H1 (cell line): ENCODE measurements at regions not wholly inside any gene's neighbourhood (a gene's known extent, or its start where the extent isn't known, plus 50 kb on each side); places are given as distances from the start of the nearest gene placed in this dataset.

ENCODE experiments used
- CTCF ChIA-PET: fragments of 300-600 bp; sonication (Branson Sonifier 250); formaldehyde crosslinking; loops from one replicate; lab custom pipeline; 2021; ENCODE audit not compliant: partially characterized antibody; lab: Charles Lee
- POLR2A ChIA-PET: fragments of 300-600 bp; sonication (Branson Sonifier 250); formaldehyde crosslinking; loops from one replicate; lab custom pipeline; 2021; ENCODE audit warnings: inconsistent platforms; ENCODE audit not compliant: partially characterized antibody; lab: Charles Lee
- DNase-seq, 2 experiments: peaks; one replicate each; pipeline versions ENCODE4 v3.0.0 to v3.0.0-alpha.2; 2010 to 2022; ENCODE audit warnings: low spot score in 2 of 2, low read depth in 1 of 2, mixed read lengths in 1 of 2
- FAIRE-seq: peaks from 2 replicates; lab custom pipeline; 2011; peaks lifted over from hg19 to GRCh38; lab: Jason Lieb, UNC
- H2AFZ ChIP-seq: 2 replicates; pipeline ENCODE4 v1.8.1; 2012; ENCODE audit warnings: low read length, inconsistent platforms
- H2AK5ac ChIP-seq: 2 replicates; pipeline ENCODE4 v1.6.1; 2013; ENCODE audit warnings: low read depth, low read length
- H2BK120ac ChIP-seq: replicated peaks from 2 replicates; pipeline ENCODE3; 2013; ENCODE audit warnings: low read depth, low read length, inconsistent platforms
- H2BK12ac ChIP-seq: 2 replicates; pipeline ENCODE4 v1.6.1; 2013; ENCODE audit warnings: low read depth, low read length
- H2BK15ac ChIP-seq: 2 replicates; pipeline ENCODE4 v1.6.1; 2013; ENCODE audit warnings: low read length
- H2BK20ac ChIP-seq: 2 replicates; pipeline ENCODE4 v1.6.1; 2013; ENCODE audit warnings: low read length
- H2BK5ac ChIP-seq: 2 replicates; pipeline ENCODE4 v1.6.1; 2013; ENCODE audit warnings: low read depth, low read length
- H3K14ac ChIP-seq: 2 replicates; pipeline ENCODE4 v1.6.1; 2013; ENCODE audit warnings: inconsistent platforms; ENCODE audit not compliant: insufficient read length
- H3K18ac ChIP-seq: 2 replicates; pipeline ENCODE4 v1.6.1; 2013; ENCODE audit warnings: low read length; ENCODE audit errors: extremely low read depth
- H3K23ac ChIP-seq: 2 replicates; pipeline ENCODE4 v1.6.1; 2013; ENCODE audit warnings: inconsistent platforms; ENCODE audit not compliant: insufficient read length
- H3K23me2 ChIP-seq: 2 replicates; pipeline ENCODE4 v1.6.1; 2013; ENCODE audit warnings: low read depth, low read length
- H3K27ac ChIP-seq: 2 replicates; pipeline ENCODE4 v1.6.1; 2011; ENCODE audit warnings: low read depth, low read length, inconsistent platforms
- H3K27me3 ChIP-seq, 4 experiments: replicated peaks in 1 of 4; 1 replicate in 1 of 4; 2 replicates in 3 of 4; pipeline versions ENCODE4 v1.6.1 to v1.8.1; 2011 to 2013; ENCODE audit warnings: low read length in 3 of 4, mild to moderate bottlenecking in 3 of 4, inconsistent platforms in 2 of 4, mixed read lengths in 2 of 4, moderate library complexity in 1 of 4; ENCODE audit not compliant: control insufficient read depth in 3 of 4, insufficient read depth in 3 of 4; ENCODE audit errors: extremely low read depth in 1 of 4
- H3K36me3 ChIP-seq, 4 experiments: 2 replicates each; pipeline versions ENCODE4 v1.6.1 to v1.8.1; 2011 to 2013; ENCODE audit warnings: mild to moderate bottlenecking in 4 of 4, low read length in 3 of 4, moderate library complexity in 2 of 4, control low read depth in 1 of 4, inconsistent platforms in 1 of 4; ENCODE audit not compliant: insufficient read depth in 4 of 4, control insufficient read depth in 2 of 4
- H3K4ac ChIP-seq: replicated peaks from 2 replicates; pipeline ENCODE3; 2013; ENCODE audit warnings: low read length, low read depth, mixed read lengths, inconsistent platforms; ENCODE audit not compliant: insufficient read length
- H3K4me1 ChIP-seq, 4 experiments: replicated peaks in 1 of 4; 1 replicate in 1 of 4; 2 replicates in 3 of 4; pipeline versions ENCODE4 v1.6.1 to v1.8.1; 2011 to 2013; ENCODE audit warnings: low read length in 3 of 4, inconsistent platforms in 2 of 4, mixed read lengths in 1 of 4; ENCODE audit not compliant: insufficient read depth in 4 of 4, control insufficient read depth in 3 of 4
- H3K4me2 ChIP-seq, 2 experiments: 2 replicates each; pipeline versions ENCODE4 v1.6.1 to v1.8.1; 2011 to 2013; ENCODE audit warnings: low read depth in 2 of 2, low read length in 2 of 2, control low read depth in 1 of 2, inconsistent platforms in 1 of 2, mild to moderate bottlenecking in 1 of 2; ENCODE audit not compliant: insufficient read depth in 1 of 2
- H3K4me3 ChIP-seq, 4 experiments: fragments of 200-600, 300-600 bp in 1 of 4; sonication (generic), shearing (Covaris generic), sonication (Bioruptor Twin) in 1 of 4; 2 replicates each; pipeline versions ENCODE4 v1.5.1 to v1.8.1; 2011 to 2016; ENCODE audit warnings: low read length in 4 of 4, low read depth in 3 of 4, control low read depth in 2 of 4, inconsistent platforms in 2 of 4, mild to moderate bottlenecking in 2 of 4, mixed read lengths in 1 of 4, moderate library complexity in 1 of 4; ENCODE audit not compliant: insufficient read depth in 2 of 4; ENCODE audit errors: extremely low read depth in 1 of 4
- H3K56ac ChIP-seq: replicated peaks from 2 replicates; pipeline ENCODE3; 2013; ENCODE audit warnings: low read depth, mild to moderate bottlenecking, mixed read lengths, low read length, inconsistent platforms; ENCODE audit not compliant: insufficient read length
- H3K79me1 ChIP-seq: 2 replicates; pipeline ENCODE4 v1.6.1; 2013; ENCODE audit warnings: low read depth, low read length, control low read depth
- H3K79me2 ChIP-seq, 2 experiments: 2 replicates each; pipeline versions ENCODE4 v1.6.1 to v1.8.1; 2012 to 2013; ENCODE audit warnings: low read length in 2 of 2, mild to moderate bottlenecking in 2 of 2, inconsistent platforms in 1 of 2; ENCODE audit not compliant: insufficient read depth in 2 of 2, control insufficient read depth in 1 of 2
- H3K9ac ChIP-seq, 4 experiments: replicated peaks in 1 of 4; 1 replicate in 1 of 4; 2 replicates in 3 of 4; pipeline versions ENCODE4 v1.6.1 to v1.8.1; 2011 to 2013; ENCODE audit warnings: low read depth in 3 of 4, low read length in 3 of 4, control low read depth in 2 of 4, mild to moderate bottlenecking in 2 of 4, moderate library complexity in 2 of 4, inconsistent platforms in 1 of 4; ENCODE audit errors: extremely low read depth in 1 of 4
- H3K9me3 ChIP-seq, 2 experiments: 2 replicates each; pipeline versions ENCODE4 v1.6.1 to v1.8.1; 2012 to 2013; ENCODE audit warnings: mild to moderate bottlenecking in 2 of 2, moderate library complexity in 2 of 2, control low read depth in 1 of 2, inconsistent platforms in 1 of 2, low read depth in 1 of 2, low read length in 1 of 2, mixed read lengths in 1 of 2; ENCODE audit not compliant: insufficient read depth in 2 of 2
- H4K20me1 ChIP-seq, 2 experiments: replicated peaks in 1 of 2; 2 replicates each; pipeline versions ENCODE3 to v1.8.1; 2011 to 2013; ENCODE audit warnings: inconsistent platforms in 2 of 2, low read length in 2 of 2, mild to moderate bottlenecking in 1 of 2; ENCODE audit not compliant: insufficient read depth in 2 of 2, control insufficient read depth in 1 of 2
- H4K5ac ChIP-seq: 2 replicates; pipeline ENCODE4 v1.6.1; 2013; ENCODE audit warnings: low read length, low read depth, mixed read lengths, inconsistent platforms; ENCODE audit not compliant: insufficient read length
- H4K8ac ChIP-seq: 2 replicates; pipeline ENCODE4 v1.8.0; 2013; ENCODE audit warnings: mild to moderate bottlenecking, moderate library complexity, low read length, inconsistent platforms; ENCODE audit not compliant: insufficient read depth; ENCODE audit errors: extremely low read depth
- H4K91ac ChIP-seq: replicated peaks from 2 replicates; pipeline ENCODE3; 2013; ENCODE audit warnings: low read length, mixed read lengths, inconsistent platforms; ENCODE audit not compliant: insufficient read length
- JUN ChIP-seq: IDR thresholded peaks from 2 replicates; pipeline ENCODE4 v1.6.1; 2011; ENCODE audit warnings: low read depth, mild to moderate bottlenecking, improper control_type of control experiment, low read length
- NANOG ChIP-seq: IDR thresholded peaks from 2 replicates; pipeline ENCODE4 v1.6.1; 2011; ENCODE audit warnings: low read length, low read depth, mild to moderate bottlenecking, inconsistent platforms; ENCODE audit not compliant: insufficient read depth, poor library complexity, severe bottlenecking
- POLR2A ChIP-seq, 2 experiments: IDR thresholded peaks; 1 replicate in 1 of 2; 2 replicates in 1 of 2; pipeline ENCODE4 v1.6.1; 2011; ENCODE audit warnings: low read depth in 2 of 2, low read length in 2 of 2, mild to moderate bottlenecking in 2 of 2; ENCODE audit errors: control extremely low read depth in 1 of 2
- RAD21 ChIP-seq, 2 experiments: IDR thresholded peaks in 1 of 2; conservative IDR thresholded peaks in 1 of 2; 2 replicates each; pipeline ENCODE4 v1.6.1; 2011; ENCODE audit warnings: low read depth in 2 of 2, low read length in 2 of 2, improper control_type of control experiment in 1 of 2, inconsistent platforms in 1 of 2, mild to moderate bottlenecking in 1 of 2, moderate library complexity in 1 of 2
- SRF ChIP-seq: IDR thresholded peaks from 2 replicates; pipeline ENCODE4 v1.6.1; 2011; ENCODE audit warnings: mild to moderate bottlenecking, low read depth, low read length, moderate library complexity
- WGBS, 2 experiments: shearing (Covaris generic) in 1 of 2; methylation state at CpG; one replicate each; pipeline versions ENCODE4 v1.1.6 to v1.1.7; 2013 to 2015; ENCODE audit warnings: low lambda C conversion rate in 2 of 2, mixed read lengths in 2 of 2, inconsistent platforms in 1 of 2, low coverage in 1 of 2, missing lambda C conversion rate in 1 of 2; ENCODE audit not compliant: insufficient replicate concordance in 2 of 2, insufficient coverage in 1 of 2, insufficient read length in 1 of 2; ENCODE audit errors: extremely low coverage in 1 of 2, missing lambda C conversion rate in 1 of 2; 5-methylcytosine and 5-hydroxymethylcytosine counted together
- TF ChIP-seq, protein P1 (sequence below), 3 experiments: IDR thresholded peaks; 1 replicate in 2 of 3; 2 replicates in 1 of 3; pipeline versions ENCODE4 v1.5.1 to v1.6.1; 2011; ENCODE audit warnings: low read length in 3 of 3, mild to moderate bottlenecking in 3 of 3, inconsistent platforms in 2 of 3, low read depth in 1 of 3, moderate library complexity in 1 of 3; ENCODE audit not compliant: insufficient read depth in 1 of 3; ENCODE audit errors: control extremely low read depth in 1 of 3

DNA sequence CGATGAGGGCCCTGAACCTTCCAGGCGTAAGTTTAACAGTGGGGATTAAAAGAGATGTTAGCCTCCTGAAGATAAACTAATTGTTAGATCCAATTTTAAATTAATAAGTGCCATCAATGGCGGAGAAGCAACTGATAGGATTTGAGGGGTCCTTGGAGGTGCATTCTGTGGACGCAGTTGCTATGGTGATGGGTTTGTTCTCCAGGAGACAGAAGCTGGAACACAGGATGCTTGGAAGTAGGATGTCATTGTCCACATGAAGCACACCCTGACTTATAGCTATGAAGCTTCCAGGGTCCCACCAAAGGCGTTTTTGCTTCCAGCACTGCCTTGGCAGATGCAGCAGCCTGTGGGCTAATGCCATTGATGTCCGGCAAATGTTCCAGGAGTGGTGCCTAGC lies 331.0 kb upstream of the IL12A start:
- no peak overlapping the region for H2BK12ac ChIP-seq
- WGBS, 2 experiments, result 92% methylated on average over 6 of the region's 6 CpGs; no CpG with 5 or more reads in 1 of the 2 experiments
- H2BK5ac ChIP-seq, result no peak overlapping the region
- ChIA-PET POLR2A (no interaction called here), CTCF (interaction anchor here (1.2 kb wide), 1 partner anchor 148 kb away, joined by 3 read pairs; no protein-coding TSS in a partner anchor)
- FAIRE-seq (no peak), DNase-seq (no peak)
- H2BK120ac ChIP-seq, result no peak overlapping the region
- H3K18ac ChIP-seq, result no peak overlapping the region
- no peak overlapping the region for H3K27ac ChIP-seq
- H3K23me2 ChIP-seq, result no peaks in the 10 kb centered on the region
- no peaks in the 10 kb centered on the region for H3K4me1 ChIP-seq
- no peaks in the 10 kb centered on the region for H3K9me3 ChIP-seq
- H3K14ac ChIP-seq, result no peak overlapping the region
- no peaks in the 10 kb centered on the region for H4K20me1 ChIP-seq
- H3K79me2 ChIP-seq, result no peaks in the 10 kb centered on the region
- H4K8ac ChIP-seq, result no peak overlapping the region
- no peak overlapping the region for H3K4ac ChIP-seq
- H3K79me1 ChIP-seq, result no peaks in the 10 kb centered on the region
- no peak overlapping the region for H2BK15ac ChIP-seq
- H2BK20ac ChIP-seq, result no peak overlapping the region
- no peak overlapping the region for H3K9ac ChIP-seq
- H3K36me3 ChIP-seq, result no peaks in the 10 kb centered on the region
- TF ChIP-seq NANOG (no peak), SRF (no peak), POLR2A (IDR thresholded peaks at IDR 0.05; ENCODE audit: control extremely low read depth in 1 of 2, low read depth in 2 of 2, low read length in 2 of 2) (no peak), RAD21 (IDR thresholded peaks at IDR 0.05 in 1 of 2, conservative IDR thresholded peaks at IDR 0.05 in 1 of 2; ENCODE audit: low read depth in 2 of 2, low read length in 2 of 2) (no peak), JUN (no peak)
- TF ChIP-seq, protein P1, sequence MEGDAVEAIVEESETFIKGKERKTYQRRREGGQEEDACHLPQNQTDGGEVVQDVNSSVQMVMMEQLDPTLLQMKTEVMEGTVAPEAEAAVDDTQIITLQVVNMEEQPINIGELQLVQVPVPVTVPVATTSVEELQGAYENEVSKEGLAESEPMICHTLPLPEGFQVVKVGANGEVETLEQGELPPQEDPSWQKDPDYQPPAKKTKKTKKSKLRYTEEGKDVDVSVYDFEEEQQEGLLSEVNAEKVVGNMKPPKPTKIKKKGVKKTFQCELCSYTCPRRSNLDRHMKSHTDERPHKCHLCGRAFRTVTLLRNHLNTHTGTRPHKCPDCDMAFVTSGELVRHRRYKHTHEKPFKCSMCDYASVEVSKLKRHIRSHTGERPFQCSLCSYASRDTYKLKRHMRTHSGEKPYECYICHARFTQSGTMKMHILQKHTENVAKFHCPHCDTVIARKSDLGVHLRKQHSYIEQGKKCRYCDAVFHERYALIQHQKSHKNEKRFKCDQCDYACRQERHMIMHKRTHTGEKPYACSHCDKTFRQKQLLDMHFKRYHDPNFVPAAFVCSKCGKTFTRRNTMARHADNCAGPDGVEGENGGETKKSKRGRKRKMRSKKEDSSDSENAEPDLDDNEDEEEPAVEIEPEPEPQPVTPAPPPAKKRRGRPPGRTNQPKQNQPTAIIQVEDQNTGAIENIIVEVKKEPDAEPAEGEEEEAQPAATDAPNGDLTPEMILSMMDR (IDR thresholded peaks at IDR 0.05; ENCODE audit: control extremely low read depth in 1 of 3, insufficient read depth in 1 of 3, low read depth in 1 of 3, low read length in 3 of 3), result no peak
- no peak overlapping the region for H2AK5ac ChIP-seq
- no peak overlapping the region for H3K4me2 ChIP-seq
- H4K91ac ChIP-seq, result no peak overlapping the region
- H3K23ac ChIP-seq, result no peak overlapping the region
- H3K4me3 ChIP-seq, result no peak overlapping the region
- H3K27me3 ChIP-seq, result no peaks in the 10 kb centered on the region
- H2AFZ ChIP-seq, result no peak overlapping the region
- H4K5ac ChIP-seq, result no peak overlapping the region
- no peak overlapping the region for H3K56ac ChIP-seq
